ENCODE measurements at regions not wholly inside any gene's neighbourhood (a gene's known extent, or its start where the extent isn't known, plus 50 kb on each side); places are given as distances from the start of the nearest gene placed in this dataset.

DNA sequence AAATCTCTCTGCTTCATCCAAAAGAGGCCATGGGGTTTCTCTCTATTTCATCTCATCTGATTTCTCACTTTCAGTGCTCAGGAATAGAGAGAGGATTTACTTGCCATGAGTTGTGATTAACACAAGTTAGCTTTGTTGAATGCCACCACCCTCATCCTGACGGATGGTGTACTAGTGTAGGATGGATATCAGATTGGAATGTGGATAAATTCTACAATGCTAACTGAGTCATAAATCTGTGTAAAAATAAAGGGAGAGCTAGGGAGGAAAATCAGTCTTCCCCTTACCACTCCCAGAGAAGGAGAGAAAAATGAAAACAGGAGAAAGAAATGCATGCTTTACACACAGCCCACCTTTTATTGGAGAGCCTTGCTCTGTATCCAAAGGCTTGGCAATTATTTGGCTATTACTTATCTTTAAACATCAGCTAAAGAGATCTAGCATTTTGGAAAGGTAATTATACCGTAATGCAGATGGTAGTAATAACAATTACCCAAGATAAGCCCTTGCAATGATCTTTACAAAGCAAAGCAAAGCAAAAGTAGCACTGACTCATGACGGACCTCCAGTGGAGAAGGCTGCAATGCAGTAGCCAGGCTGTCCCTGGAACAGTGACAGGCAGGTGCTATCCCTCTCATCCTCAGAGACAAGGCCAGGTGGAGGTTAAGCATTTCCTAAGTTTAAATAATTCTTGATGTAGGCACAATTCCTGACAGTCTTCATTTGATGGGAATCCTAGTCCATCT lies 306.3 kb upstream of the PPARGC1A start:
- Histone ChIP-seq H3K27me3 (ENCODE audit: control insufficient read depth in 2 of 2, insufficient read depth in 2 of 2, low read length in 2 of 2) (no peaks in the 10 kb centered on the region), H3K27ac (ENCODE audit: low read depth in 1 of 2, low read length in 2 of 2) (no peak overlapping the region), H3K9ac (ENCODE audit: insufficient read depth, low read length, poor library complexity, severe bottlenecking) (no peak overlapping the region), H3K4me1 (ENCODE audit: control insufficient read depth in 1 of 2, insufficient read depth in 2 of 2, low read length in 2 of 2) (no peaks in the 10 kb centered on the region), H3K79me2 (ENCODE audit: insufficient read depth, low read length) (no peaks in the 10 kb centered on the region), H2AFZ (ENCODE audit: insufficient read depth, low read depth, low read length, poor library complexity, severe bottlenecking) (no peak overlapping the region), H3K4me3 (replicated peaks in 1 of 3; ENCODE audit: low read depth in 2 of 3, low read length in 3 of 3) (no peak overlapping the region), H3K36me3 (replicated peaks in 1 of 2; ENCODE audit: control insufficient read depth in 1 of 2, insufficient read depth in 2 of 2, low read length in 2 of 2) (no peaks in the 10 kb centered on the region), H3K9me3 (replicated peaks in 1 of 2; ENCODE audit: control insufficient read depth in 1 of 2, insufficient read depth in 1 of 2, low read length in 2 of 2) (no peaks in the 10 kb centered on the region), H3K4me2 (replicated peaks; ENCODE audit: extremely low read depth, low read length, poor library complexity, severe bottlenecking) (no peak overlapping the region), H4K20me1 (ENCODE audit: insufficient read depth, low read length) (no peaks in the 10 kb centered on the region)
- H3K27ac Mint-ChIP-seq, result no peak overlapping the region
- H3K4me1 Mint-ChIP-seq, result no peaks in the 10 kb centered on the region
- no peaks in the 10 kb centered on the region for H3K36me3 Mint-ChIP-seq
- peaks cover 0 to 3% (median 3%) of the 10 kb centered on the region in 3 donors for H3K27me3 Mint-ChIP-seq (ENCODE audit: low read depth in 3 of 3)
- WGBS (ENCODE audit: insufficient coverage), result 57% methylated on average over 1 of the region's 3 CpGs
- no peak for DNase-seq
- H3K9me3 Mint-ChIP-seq, result peaks cover 0 to 3% (median 0%) of the 10 kb centered on the region in 7 donors
- TF ChIP-seq, protein P1, sequence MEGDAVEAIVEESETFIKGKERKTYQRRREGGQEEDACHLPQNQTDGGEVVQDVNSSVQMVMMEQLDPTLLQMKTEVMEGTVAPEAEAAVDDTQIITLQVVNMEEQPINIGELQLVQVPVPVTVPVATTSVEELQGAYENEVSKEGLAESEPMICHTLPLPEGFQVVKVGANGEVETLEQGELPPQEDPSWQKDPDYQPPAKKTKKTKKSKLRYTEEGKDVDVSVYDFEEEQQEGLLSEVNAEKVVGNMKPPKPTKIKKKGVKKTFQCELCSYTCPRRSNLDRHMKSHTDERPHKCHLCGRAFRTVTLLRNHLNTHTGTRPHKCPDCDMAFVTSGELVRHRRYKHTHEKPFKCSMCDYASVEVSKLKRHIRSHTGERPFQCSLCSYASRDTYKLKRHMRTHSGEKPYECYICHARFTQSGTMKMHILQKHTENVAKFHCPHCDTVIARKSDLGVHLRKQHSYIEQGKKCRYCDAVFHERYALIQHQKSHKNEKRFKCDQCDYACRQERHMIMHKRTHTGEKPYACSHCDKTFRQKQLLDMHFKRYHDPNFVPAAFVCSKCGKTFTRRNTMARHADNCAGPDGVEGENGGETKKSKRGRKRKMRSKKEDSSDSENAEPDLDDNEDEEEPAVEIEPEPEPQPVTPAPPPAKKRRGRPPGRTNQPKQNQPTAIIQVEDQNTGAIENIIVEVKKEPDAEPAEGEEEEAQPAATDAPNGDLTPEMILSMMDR (IDR thresholded peaks at IDR 0.05), result no peak
- intact Hi-C loops (cut with micrococcal nuclease), result no loop called here
- H3K4me3 Mint-ChIP-seq, result no peak overlapping the region

GRCh38 chr4:24192018-24192641 lies 302.3 kb upstream of the PPARGC1A start:
- no CpG with 5 or more reads among the region's 6 CpGs for WGBS (ENCODE audit: insufficient coverage)
- no peak overlapping the region for H3K9ac ChIP-seq (ENCODE audit: insufficient read depth, low read length, poor library complexity, severe bottlenecking)
- no peaks in the 10 kb centered on the region for H3K36me3 ChIP-seq (replicated peaks in 1 of 2; ENCODE audit: control insufficient read depth in 1 of 2, insufficient read depth in 2 of 2, low read length in 2 of 2)
- Mint-ChIP-seq H3K4me1 (no peaks in the 10 kb centered on the region), H3K27me3 (ENCODE audit: low read depth in 3 of 3) (peaks cover 0 to 2% (median 0%) of the 10 kb centered on the region in 3 donors), H3K9me3 (peaks cover 0 to 3% (median 0%) of the 10 kb centered on the region in 7 donors), H3K4me3 (no peak overlapping the region), H3K27ac (no peak overlapping the region), H3K36me3 (no peaks in the 10 kb centered on the region)
- H2AFZ ChIP-seq (ENCODE audit: insufficient read depth, low read depth, low read length, poor library complexity, severe bottlenecking), result no peak overlapping the region
- TF ChIP-seq, protein P1 (IDR thresholded peaks at IDR 0.05), result no peak
- H3K4me2 ChIP-seq (replicated peaks; ENCODE audit: extremely low read depth, low read length, poor library complexity, severe bottlenecking), result no peak overlapping the region
- no peaks in the 10 kb centered on the region for H3K27me3 ChIP-seq (ENCODE audit: control insufficient read depth in 2 of 2, insufficient read depth in 2 of 2, low read length in 2 of 2)
- intact Hi-C loops (cut with micrococcal nuclease), result no loop called here
- no peaks in the 10 kb centered on the region for H4K20me1 ChIP-seq (ENCODE audit: insufficient read depth, low read length)
- H3K79me2 ChIP-seq (ENCODE audit: insufficient read depth, low read length), result no peaks in the 10 kb centered on the region
- no peak overlapping the region for H3K27ac ChIP-seq (ENCODE audit: low read depth in 1 of 2, low read length in 2 of 2)
- H3K9me3 ChIP-seq (replicated peaks in 1 of 2; ENCODE audit: control insufficient read depth in 1 of 2, insufficient read depth in 1 of 2, low read length in 2 of 2), result no peaks in the 10 kb centered on the region
- H3K4me1 ChIP-seq (ENCODE audit: control insufficient read depth in 1 of 2, insufficient read depth in 2 of 2, low read length in 2 of 2), result no peaks in the 10 kb centered on the region
- DNase-seq, result no peak
- no peak overlapping the region for H3K4me3 ChIP-seq (replicated peaks in 1 of 3; ENCODE audit: low read depth in 2 of 3, low read length in 3 of 3)

Data from CD14-positive monocyte (primary cell).